Mucosa of descending colon (tissue), 3 donors: ENCODE measurements at regions not wholly inside any gene's neighbourhood (a gene's known extent, or its start where the extent isn't known, plus 50 kb on each side); places are given as distances from the start of the nearest gene placed in this dataset.

Experiments
- ATAC-seq: fragments of 200-7000 bp; cut with Tn5 transposase; one replicate; pipeline ENCODE4 v1.9.1; 2020; ENCODE audit warnings: mild to moderate bottlenecking, moderate library complexity
- DNase-seq, 3 donors: peaks; one replicate each; pipeline ENCODE4 v3.0.0-alpha.2; 2020
- H3K36me3 ChIP-seq: fragments of 200-600 bp; one replicate; pipeline ENCODE4 v1.8.0; 2021; ENCODE audit warnings: low read depth, mild to moderate bottlenecking
- H3K4me1 ChIP-seq: fragments of 200-600 bp; one replicate; pipeline ENCODE4 v1.8.0; 2021; ENCODE audit warnings: low read depth, mild to moderate bottlenecking
- H3K4me3 ChIP-seq: fragments of 200-600 bp; one replicate; pipeline ENCODE4 v1.8.0; 2021; ENCODE audit warnings: mild to moderate bottlenecking
- H3K9me3 ChIP-seq: fragments of 200-600 bp; one replicate; pipeline ENCODE4 v1.8.0; 2021; ENCODE audit warnings: mild to moderate bottlenecking
- CTCF ChIP-seq: fragments of 200-600 bp; IDR thresholded peaks from one replicate; pipeline ENCODE4 v1.8.0; 2022; ENCODE audit warnings: antibody characterized with exemption, mild to moderate bottlenecking
- intact Hi-C, 2 donors: fragments of 100-400 bp; cut with DNase I in 1 of 2; cut with micrococcal nuclease in 1 of 2; formaldehyde crosslinking; loops; one replicate each; pipeline versions ENCODE4 v1.11.0 to v1.11.1; 2022; cut with DNase I, micrococcal nuclease
- donor health status: DM: no; HTN: no; CAD: no; lungs with moderate emphysema.
- donor health status: DM: no; HTN: no; CAD: no.
- donor health status: DM: no; HTN: yes; CAD: no.

GRCh38 chrX:114087543-114087942, 496.3 kb upstream of the HTR2C start:
- Histone ChIP-seq H3K36me3 (no peaks in the 10 kb centered on the region), H3K4me1 (no peaks in the 10 kb centered on the region), H3K4me3 (no peak overlapping the region), H3K9me3 (no peaks in the 10 kb centered on the region)
- intact Hi-C loops, result no loop called here
- ATAC-seq, result no peak
- no peak for TF ChIP-seq CTCF
- no peak for DNase-seq

GRCh38 chrX:114077773-114078172, 506.1 kb upstream of the HTR2C start:
- no peaks in the 10 kb centered on the region for H3K36me3 ChIP-seq
- H3K4me3 ChIP-seq, result no peak overlapping the region
- ATAC-seq (no peak), DNase-seq (no peak)
- intact Hi-C loops, result no loop called here
- no peaks in the 10 kb centered on the region for H3K9me3 ChIP-seq
- H3K4me1 ChIP-seq, result no peaks in the 10 kb centered on the region
- no peak for TF ChIP-seq CTCF

DNA sequence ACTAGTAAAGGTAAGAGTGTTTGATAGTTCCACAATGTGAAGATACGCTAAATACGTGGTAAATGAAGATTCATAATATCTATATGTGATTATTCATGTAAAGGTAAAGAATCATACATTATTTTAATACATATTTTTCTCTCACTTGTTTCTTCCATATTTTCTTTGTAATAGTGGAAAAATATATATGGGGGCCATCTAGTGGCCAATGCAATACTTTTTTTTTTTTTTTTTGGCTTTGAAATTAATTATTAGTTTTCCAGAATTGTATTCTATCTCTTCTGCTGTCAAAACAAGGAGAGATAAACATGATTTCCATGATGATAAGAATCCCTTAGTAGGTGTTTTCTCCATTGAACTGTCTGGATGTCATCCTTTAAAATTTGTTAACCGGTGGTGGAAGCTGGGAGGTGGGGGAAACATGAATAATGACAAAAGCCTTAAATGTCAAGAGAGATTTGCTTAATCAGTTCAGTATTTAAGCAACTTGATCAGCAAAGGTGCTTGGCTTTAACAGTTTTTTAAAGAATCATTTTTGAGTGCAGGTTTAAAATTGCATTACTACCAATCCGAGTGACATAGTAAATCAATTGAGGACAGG, 508.7 kb upstream of the HTR2C start:
- no peak for DNase-seq
- no peak for ATAC-seq
- H3K4me3 ChIP-seq, result no peak overlapping the region
- intact Hi-C loops, result no loop called here
- H3K36me3 ChIP-seq, result no peaks in the 10 kb centered on the region
- no peaks in the 10 kb centered on the region for H3K4me1 ChIP-seq
- no peak for TF ChIP-seq CTCF
- H3K9me3 ChIP-seq, result no peaks in the 10 kb centered on the region

DNA sequence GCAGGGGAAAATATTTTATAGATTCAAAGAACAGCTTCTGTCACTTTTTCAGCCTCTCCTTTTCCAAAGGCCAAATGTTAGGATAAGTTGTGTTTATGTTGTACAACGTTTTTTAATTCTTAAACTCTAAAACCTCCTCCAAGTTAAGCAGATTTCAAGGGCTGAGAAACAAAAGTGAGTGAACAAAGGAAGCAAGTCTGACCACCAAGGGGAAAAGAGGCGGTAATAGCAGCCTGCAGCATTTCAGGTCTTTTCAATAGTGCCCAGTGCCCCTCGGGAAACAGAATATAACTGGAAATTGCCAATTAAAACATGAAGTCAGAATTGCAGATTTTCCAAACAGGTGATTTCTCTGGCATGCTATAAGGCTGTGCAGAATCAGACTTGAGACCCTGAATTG, 510.0 kb upstream of the HTR2C start:
- H3K4me1 ChIP-seq, result no peaks in the 10 kb centered on the region
- DNase-seq (no peak), ATAC-seq (no peak)
- no peaks in the 10 kb centered on the region for H3K36me3 ChIP-seq
- intact Hi-C loops, result no loop called here
- H3K4me3 ChIP-seq, result no peak overlapping the region
- no peak for TF ChIP-seq CTCF
- H3K9me3 ChIP-seq, result no peaks in the 10 kb centered on the region

GRCh38 chrX:114071412-114071811, 512.5 kb upstream of the HTR2C start:
- Histone ChIP-seq H3K4me3 (no peak overlapping the region), H3K4me1 (no peaks in the 10 kb centered on the region), H3K9me3 (no peaks in the 10 kb centered on the region), H3K36me3 (no peaks in the 10 kb centered on the region)
- DNase-seq (no peak), ATAC-seq (no peak)
- TF ChIP-seq CTCF, result no peak
- intact Hi-C loops, result no loop called here

- DNase-seq (no peak), ATAC-seq (peak; percentile 84)
- H3K9me3 ChIP-seq, result no peaks in the 10 kb centered on the region
- intact Hi-C loops, result no loop called here
- no peak overlapping the region for H3K4me3 ChIP-seq
- no peak for TF ChIP-seq CTCF
- no peaks in the 10 kb centered on the region for H3K36me3 ChIP-seq
- no peaks in the 10 kb centered on the region for H3K4me1 ChIP-seq
Observed at GRCh38 chrX:114065577-114066223, 518.2 kb upstream of the HTR2C start.
